Neuronal stem cell (in vitro differentiated cells): ENCODE measurements at regions not wholly inside any gene's neighbourhood (a gene's known extent, or its start where the extent isn't known, plus 50 kb on each side); places are given as distances from the start of the nearest gene placed in this dataset.

Experiments used
- DNase-seq: peaks from one replicate; pipeline ENCODE4 v3.0.0-alpha.2; 2013; ENCODE audit warnings: low spot score
- H2AFZ ChIP-seq: one replicate; pipeline ENCODE4 v1.6.1; 2013; ENCODE audit warnings: mild to moderate bottlenecking, low read length, inconsistent platforms
- H2AK5ac ChIP-seq: 2 replicates; pipeline ENCODE4 v1.6.1; 2013; ENCODE audit warnings: low read depth, mild to moderate bottlenecking, inconsistent platforms, low read length, moderate library complexity, mixed read lengths
- H2BK120ac ChIP-seq: 2 replicates; pipeline ENCODE4 v1.6.1; 2013; ENCODE audit warnings: low read depth, mild to moderate bottlenecking, inconsistent platforms, low read length, moderate library complexity, mixed read lengths
- H2BK12ac ChIP-seq: one replicate; pipeline ENCODE4 v1.6.1; 2013; ENCODE audit warnings: low read length, inconsistent platforms
- H2BK15ac ChIP-seq: 2 replicates; pipeline ENCODE4 v1.6.1; 2013; ENCODE audit warnings: mild to moderate bottlenecking, low read length, inconsistent platforms, mixed read lengths
- H2BK5ac ChIP-seq: one replicate; pipeline ENCODE4 v1.6.1; 2013; ENCODE audit warnings: inconsistent platforms, mild to moderate bottlenecking, low read length, moderate library complexity
- H3K14ac ChIP-seq: one replicate; pipeline ENCODE4 v1.6.1; 2013; ENCODE audit warnings: low read length, inconsistent platforms
- H3K18ac ChIP-seq: 2 replicates; pipeline ENCODE4 v1.6.1; 2013; ENCODE audit warnings: low read length, inconsistent platforms
- H3K23ac ChIP-seq: 2 replicates; pipeline ENCODE4 v1.6.1; 2013; ENCODE audit warnings: low read depth, mild to moderate bottlenecking, mixed read lengths, low read length, inconsistent platforms; ENCODE audit not compliant: poor library complexity
- H3K27ac ChIP-seq: replicated peaks from 3 replicates; pipeline ENCODE4 v1.5.1; 2013; ENCODE audit warnings: low read length, inconsistent platforms
- H3K27me3 ChIP-seq, 3 experiments: 2 replicates each; pipeline ENCODE4 v1.6.1; 2013; ENCODE audit warnings: low read length in 3 of 3, mild to moderate bottlenecking in 2 of 3, inconsistent platforms in 1 of 3, low read depth in 1 of 3, mixed read lengths in 1 of 3, moderate library complexity in 1 of 3; ENCODE audit not compliant: control insufficient read depth in 3 of 3, insufficient read depth in 3 of 3
- H3K36me3 ChIP-seq, 2 donors: replicated peaks in 1 of 2; 2 replicates each; pipeline ENCODE4 v1.6.1; 2013; ENCODE audit warnings: low read length in 2 of 2; ENCODE audit not compliant: control insufficient read depth in 2 of 2, insufficient read depth in 2 of 2
- H3K4ac ChIP-seq: 2 replicates; pipeline ENCODE4 v1.6.1; 2013; ENCODE audit warnings: inconsistent platforms, mild to moderate bottlenecking, low read length, moderate library complexity
- H3K4me1 ChIP-seq, 2 donors: 1 replicate in 1 of 2; 2 replicates in 1 of 2; pipeline ENCODE4 v1.6.1; 2013; ENCODE audit warnings: low read length in 2 of 2, low read depth in 1 of 2; ENCODE audit not compliant: control insufficient read depth in 2 of 2, insufficient read depth in 1 of 2
- H3K4me2 ChIP-seq: one replicate; pipeline ENCODE4 v1.6.1; 2013; ENCODE audit warnings: mild to moderate bottlenecking, low read length, inconsistent platforms; ENCODE audit not compliant: insufficient read depth, poor library complexity, severe bottlenecking
- H3K4me3 ChIP-seq, 2 donors: 2 replicates each; pipeline ENCODE4 v1.5.1; 2013; ENCODE audit warnings: low read length in 2 of 2, mild to moderate bottlenecking in 2 of 2, inconsistent platforms in 1 of 2, moderate library complexity in 1 of 2
- H3K79me1 ChIP-seq: one replicate; pipeline ENCODE4 v1.6.1; 2013; ENCODE audit warnings: low read depth, mild to moderate bottlenecking, inconsistent platforms, low read length, moderate library complexity
- H3K9ac ChIP-seq: one replicate; pipeline ENCODE4 v1.6.1; 2013; ENCODE audit warnings: mild to moderate bottlenecking, low read depth, low read length, inconsistent platforms; ENCODE audit not compliant: poor library complexity
- H3K9me3 ChIP-seq, 2 donors: replicated peaks in 1 of 2; 2 replicates each; pipeline versions ENCODE3 to v1.6.1; 2013; ENCODE audit warnings: low read length in 2 of 2, mild to moderate bottlenecking in 2 of 2, inconsistent platforms in 1 of 2, low read depth in 1 of 2, mixed read lengths in 1 of 2, moderate library complexity in 1 of 2; ENCODE audit not compliant: control insufficient read depth in 2 of 2, insufficient read depth in 1 of 2
- H4K8ac ChIP-seq: one replicate; pipeline ENCODE4 v1.6.1; 2013; ENCODE audit warnings: low read depth, mild to moderate bottlenecking, inconsistent platforms, low read length, moderate library complexity
- H4K91ac ChIP-seq: one replicate; pipeline ENCODE4 v1.6.1; 2013; ENCODE audit warnings: low read length, low read depth, mild to moderate bottlenecking, inconsistent platforms; ENCODE audit not compliant: poor library complexity
- WGBS, 2 donors: extraction: QIAGEN DNeasy Blood & Tissue Kit; methylation state at CpG; one replicate each; pipeline ENCODE4 v1.1.7; 2013; ENCODE audit warnings: missing lambda C conversion rate in 2 of 2, mixed read lengths in 1 of 2; ENCODE audit not compliant: insufficient read length in 2 of 2, insufficient replicate concordance in 1 of 2; ENCODE audit errors: extremely low coverage in 2 of 2; 5-methylcytosine and 5-hydroxymethylcytosine counted together

DNA sequence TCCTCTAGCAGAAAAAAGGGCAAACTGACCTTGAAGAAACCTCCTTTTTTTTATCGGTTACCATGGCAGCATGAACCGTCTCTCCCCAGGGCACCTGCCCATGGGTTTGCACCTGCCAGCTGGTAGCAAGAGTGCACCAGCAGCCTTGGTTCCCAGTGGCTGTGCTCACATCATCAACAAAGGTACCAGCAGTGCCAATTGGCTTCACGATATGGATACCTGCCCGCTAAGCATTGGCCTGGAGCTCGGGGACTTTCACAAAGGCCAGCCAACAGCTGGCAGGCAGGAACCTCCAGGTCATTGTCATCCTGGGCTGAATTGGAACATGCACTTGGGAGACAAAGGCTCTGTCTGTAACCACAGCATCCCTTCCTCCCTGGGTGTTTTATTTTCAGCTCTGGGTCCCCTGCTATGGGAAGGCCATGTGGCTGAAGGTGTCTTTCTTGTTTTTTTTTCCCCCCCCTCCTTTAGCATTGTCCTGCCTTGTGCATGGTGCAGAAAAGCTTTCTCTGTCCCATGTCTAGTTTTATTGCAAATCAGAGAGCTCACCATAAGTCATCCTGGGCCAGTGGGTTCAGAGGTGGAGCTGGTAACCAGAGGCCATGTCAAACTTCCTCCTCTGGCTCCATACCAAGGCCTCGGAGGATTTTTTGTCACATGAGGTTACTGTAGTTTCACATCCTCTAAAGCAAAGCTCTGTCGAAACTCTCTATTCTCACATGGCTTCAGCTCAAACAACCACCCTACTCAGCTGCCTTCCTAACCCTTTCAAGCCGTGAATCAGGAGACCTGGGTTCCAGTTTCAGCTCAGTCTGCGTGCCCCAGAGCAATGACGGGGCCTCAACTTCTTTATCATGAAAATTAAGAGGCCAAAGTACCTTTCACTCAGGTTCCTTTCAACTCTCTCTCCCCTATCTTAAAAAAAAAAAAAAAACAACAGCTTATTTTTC lies 145.5 kb upstream of the MAP3K1 start:
- Histone ChIP-seq H3K9me3 (no peaks in the 10 kb centered on the region), H2BK5ac (no peak overlapping the region), H4K8ac (no peak overlapping the region), H3K23ac (no peak overlapping the region), H3K4me1 (peaks cover 0 to 2% of the 10 kb centered on the region in 2 donors), H3K9ac (no peak overlapping the region), H3K27ac (no peak overlapping the region), H3K79me1 (no peaks in the 10 kb centered on the region), H2BK12ac (no peak overlapping the region), H3K27me3 (no peaks in the 10 kb centered on the region), H3K4ac (no peak overlapping the region), H4K91ac (no peak overlapping the region), H3K4me3 (no peak overlapping the region), H3K14ac (no peak overlapping the region), H3K36me3 (no peaks in the 10 kb centered on the region), H3K18ac (no peak overlapping the region), H3K4me2 (no peak overlapping the region), H2BK15ac (no peak overlapping the region), H2AK5ac (no peak overlapping the region), H2BK120ac (no peak overlapping the region), H2AFZ (no peak overlapping the region)
- no CpG with 5 or more reads among the region's 10 CpGs for WGBS, 2 donors
- DNase-seq: no peak

DNA sequence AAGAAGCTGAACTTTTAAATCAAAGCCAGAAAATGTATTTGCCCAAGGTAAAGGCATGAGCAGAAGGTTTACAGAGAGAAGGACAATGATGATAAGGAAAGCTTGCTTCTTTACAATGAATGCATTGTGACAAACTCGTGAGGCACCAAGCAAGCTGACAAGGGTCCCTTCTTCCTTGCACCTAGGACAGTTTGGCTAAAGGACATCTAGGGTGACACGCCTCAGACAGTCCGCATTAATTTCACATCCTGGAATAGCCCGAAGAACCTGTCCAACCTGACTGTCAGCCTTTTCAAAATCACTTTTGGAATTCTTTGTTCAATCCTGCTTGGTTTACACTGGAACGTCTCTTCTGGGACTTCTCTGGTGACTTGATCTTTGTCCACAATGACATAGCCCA lies 146.4 kb upstream of the MAP3K1 start:
- Histone ChIP-seq H3K4me3 (no peak overlapping the region), H3K23ac (no peak overlapping the region), H2AFZ (no peak overlapping the region), H3K27me3 (no peaks in the 10 kb centered on the region), H3K9ac (no peak overlapping the region), H3K9me3 (no peaks in the 10 kb centered on the region), H2BK5ac (no peak overlapping the region), H3K4me2 (no peak overlapping the region), H3K4ac (no peak overlapping the region), H2BK12ac (no peak overlapping the region), H3K4me1 (peaks cover 0 to 2% of the 10 kb centered on the region in 2 donors), H2AK5ac (no peak overlapping the region), H3K36me3 (no peaks in the 10 kb centered on the region), H3K18ac (no peak overlapping the region), H2BK120ac (no peak overlapping the region), H3K27ac (no peak overlapping the region), H4K91ac (no peak overlapping the region), H4K8ac (no peak overlapping the region), H3K14ac (no peak overlapping the region), H3K79me1 (no peaks in the 10 kb centered on the region), H2BK15ac (no peak overlapping the region)
- WGBS, 2 donors: no CpG with 5 or more reads among the region's 5 CpGs
- DNase-seq: no peak

DNA sequence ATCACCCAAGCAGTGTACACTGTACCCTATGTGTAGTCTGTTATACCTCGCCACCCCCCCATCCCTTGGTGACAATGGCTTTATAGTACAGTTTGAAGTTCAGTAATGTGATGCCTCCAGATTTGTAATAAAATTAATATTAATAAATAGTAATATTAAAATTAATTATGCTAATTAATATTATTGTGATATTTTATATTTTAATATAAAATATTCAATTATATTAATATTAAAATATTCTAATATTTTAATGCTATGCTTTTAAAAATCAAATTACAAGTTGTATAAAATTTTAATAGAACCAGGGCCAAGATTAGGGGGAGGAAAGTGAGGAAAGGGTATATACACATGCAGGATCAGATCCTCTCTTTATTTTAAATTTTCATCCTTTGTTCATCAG lies 147.7 kb upstream of the MAP3K1 start:
- no peak overlapping the region for H2AK5ac ChIP-seq
- H2BK120ac ChIP-seq: no peak overlapping the region
- no peaks in the 10 kb centered on the region for H3K79me1 ChIP-seq
- H3K4ac ChIP-seq: no peak overlapping the region
- H3K36me3 ChIP-seq: no peaks in the 10 kb centered on the region
- H4K8ac ChIP-seq: no peak overlapping the region
- no peak overlapping the region for H2BK5ac ChIP-seq
- no peak overlapping the region for H3K18ac ChIP-seq
- no peak overlapping the region for H4K91ac ChIP-seq
- no peaks in the 10 kb centered on the region for H3K9me3 ChIP-seq
- no peak overlapping the region for H3K23ac ChIP-seq
- no peak overlapping the region for H3K14ac ChIP-seq
- H3K4me1 ChIP-seq: peaks cover 0 to 4% of the 10 kb centered on the region in 2 donors
- no peak overlapping the region for H3K27ac ChIP-seq
- H3K4me2 ChIP-seq: no peak overlapping the region
- no peak for DNase-seq
- H2BK12ac ChIP-seq: no peak overlapping the region
- no peaks in the 10 kb centered on the region for H3K27me3 ChIP-seq
- no peak overlapping the region for H2AFZ ChIP-seq
- no CpG with 5 or more reads among the region's 1 CpG for WGBS, 2 donors
- H2BK15ac ChIP-seq: no peak overlapping the region
- no peak overlapping the region for H3K4me3 ChIP-seq
- no peak overlapping the region for H3K9ac ChIP-seq

DNA sequence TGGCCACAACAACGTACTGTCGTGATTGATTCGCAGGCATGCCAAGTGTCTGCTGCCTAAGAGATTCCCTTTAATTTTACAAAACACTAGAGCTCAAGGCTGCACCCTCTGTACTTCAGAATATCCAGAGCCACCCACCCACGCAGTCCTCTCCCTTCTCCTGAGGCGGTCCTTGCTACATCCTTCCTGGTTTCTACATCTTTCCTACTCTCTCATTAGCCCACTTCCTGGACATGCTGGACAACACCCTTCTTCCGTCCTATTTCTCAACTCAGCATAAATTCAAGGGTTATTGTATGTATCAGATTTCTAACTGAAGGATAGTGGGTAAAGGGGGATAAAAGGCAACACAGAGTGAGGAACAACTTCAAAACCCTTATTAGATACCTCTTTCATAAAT lies 148.4 kb upstream of the MAP3K1 start:
- Histone ChIP-seq H3K9ac (no peak overlapping the region), H2AFZ (no peak overlapping the region), H2AK5ac (no peak overlapping the region), H4K8ac (no peak overlapping the region), H3K4me2 (no peak overlapping the region), H4K91ac (no peak overlapping the region), H3K9me3 (no peaks in the 10 kb centered on the region), H3K27me3 (no peaks in the 10 kb centered on the region), H2BK12ac (no peak overlapping the region), H2BK15ac (no peak overlapping the region), H2BK5ac (no peak overlapping the region), H3K4me1 (peaks cover 0 to 4% of the 10 kb centered on the region in 2 donors), H3K23ac (no peak overlapping the region), H3K36me3 (no peaks in the 10 kb centered on the region), H3K18ac (no peak overlapping the region), H3K14ac (no peak overlapping the region), H3K4ac (no peak overlapping the region), H3K79me1 (no peaks in the 10 kb centered on the region), H3K27ac (no peak overlapping the region), H3K4me3 (no peak overlapping the region), H2BK120ac (no peak overlapping the region)
- WGBS, 2 donors: no CpG with 5 or more reads among the region's 6 CpGs
- no peak for DNase-seq
